WTC11 (cell line): ENCODE measurements at regions not wholly inside any gene's neighbourhood (a gene's known extent, or its start where the extent isn't known, plus 50 kb on each side); places are given as distances from the start of the nearest gene placed in this dataset.

Source experiments
- ATAC-seq: fragments of 200-7000 bp; cut with Tn5 transposase; 2 replicates; pipeline ENCODE4 v1.10.0; 2021; ENCODE audit warnings: mild to moderate bottlenecking, moderate library complexity
- CTCF ChIA-PET: fragments of 300-600 bp; sonication (Branson Sonifier 250); formaldehyde crosslinking; loops from one replicate; lab custom pipeline; 2021; ENCODE audit warnings: antibody characterized with exemption; lab: Charles Lee
- POLR2A ChIA-PET: fragments of 350-600 bp; sonication (Branson Sonifier 250); formaldehyde crosslinking; loops from one replicate; lab custom pipeline; 2021; ENCODE audit warnings: antibody characterized with exemption; lab: Charles Lee
- DNase-seq: peaks from one replicate; pipeline ENCODE4 v3.0.0; 2021; ENCODE audit warnings: low spot score
- H3K27ac Mint-ChIP-seq: 2 replicates; pipeline ENCODE4 v1.8.0; 2021; ENCODE audit warnings: mixed read lengths
- H3K27me3 Mint-ChIP-seq: 2 replicates; pipeline ENCODE4 v1.8.0; 2021; ENCODE audit warnings: low read depth, mild to moderate bottlenecking, moderate library complexity, mixed read lengths
- H3K36me3 Mint-ChIP-seq: 2 replicates; pipeline ENCODE4 v1.8.0; 2021; ENCODE audit warnings: mixed read lengths
- H3K4me1 Mint-ChIP-seq: 2 replicates; pipeline ENCODE4 v1.8.0; 2022; ENCODE audit warnings: mixed read lengths
- H3K4me3 Mint-ChIP-seq: 2 replicates; pipeline ENCODE4 v1.8.0; 2021; ENCODE audit warnings: mild to moderate bottlenecking, moderate library complexity, mixed read lengths
- H3K9me3 Mint-ChIP-seq: 2 replicates; pipeline ENCODE4 v1.8.0; 2021; ENCODE audit warnings: mixed read lengths
- ARID4B ChIP-seq: sonication (generic); formaldehyde crosslinking; IDR thresholded peaks from 2 replicates; pipeline ENCODE4 v1.8.0; 2023; ENCODE audit warnings: missing genetic modification reagents, mild to moderate bottlenecking, borderline replicate concordance
- ATF1 ChIP-seq: sonication (generic); formaldehyde crosslinking; IDR thresholded peaks from 2 replicates; pipeline ENCODE4 v1.8.1; 2023; ENCODE audit warnings: mild to moderate bottlenecking, moderate library complexity, missing genetic modification reagents
- ATF2 ChIP-seq: sonication (generic); formaldehyde crosslinking; IDR thresholded peaks from 2 replicates; pipeline ENCODE4 v1.8.1; 2022; ENCODE audit warnings: low read depth, missing genetic modification reagents, borderline replicate concordance
- ATF6 ChIP-seq: sonication (generic); formaldehyde crosslinking; IDR thresholded peaks from 2 replicates; pipeline ENCODE4 v1.8.1; 2023; ENCODE audit warnings: mild to moderate bottlenecking, missing genetic modification reagents
- CBFB ChIP-seq: sonication (generic); formaldehyde crosslinking; IDR thresholded peaks from 2 replicates; pipeline ENCODE4 v1.8.1; 2022; ENCODE audit warnings: mild to moderate bottlenecking, low read depth, missing genetic modification reagents
- CDX4 ChIP-seq: fragments of 250-450 bp; sonication (Bioruptor Pico); IDR thresholded peaks from 2 replicates; pipeline ENCODE4 v1.9.0; 2021; ENCODE audit warnings: moderate library complexity, mild to moderate bottlenecking, inconsistent platforms, borderline replicate concordance
- CTCF ChIP-seq: fragments of 200-600 bp; IDR thresholded peaks from 2 replicates; pipeline ENCODE4 v1.8.0; 2022; ENCODE audit warnings: antibody characterized with exemption
- EMX1 ChIP-seq: fragments of 250-450 bp; sonication (Bioruptor Pico); IDR thresholded peaks from 2 replicates; pipeline ENCODE4 v1.8.0; 2021; ENCODE audit warnings: mild to moderate bottlenecking
- ETV6 ChIP-seq: sonication (generic); formaldehyde crosslinking; IDR thresholded peaks from 2 replicates; pipeline ENCODE4 v1.8.1; 2022; ENCODE audit warnings: mild to moderate bottlenecking, missing genetic modification reagents
- FOXK1 ChIP-seq: sonication (generic); formaldehyde crosslinking; IDR thresholded peaks from 2 replicates; pipeline ENCODE4 v1.8.0; 2022; ENCODE audit warnings: mild to moderate bottlenecking, moderate library complexity, missing genetic modification reagents
- IRF1 ChIP-seq: sonication (generic); formaldehyde crosslinking; IDR thresholded peaks from 2 replicates; pipeline ENCODE4 v1.8.0; 2023; ENCODE audit warnings: missing genetic modification reagents
- JUN ChIP-seq: sonication (generic); formaldehyde crosslinking; IDR thresholded peaks from 2 replicates; pipeline ENCODE4 v1.8.0; 2023; ENCODE audit warnings: mild to moderate bottlenecking, missing genetic modification reagents
- NFYB ChIP-seq: sonication (generic); formaldehyde crosslinking; conservative IDR thresholded peaks from 2 replicates; pipeline ENCODE4 v1.8.0; 2022; ENCODE audit warnings: low read depth, missing genetic modification reagents
- NR1H2 ChIP-seq: sonication (generic); formaldehyde crosslinking; IDR thresholded peaks from 2 replicates; pipeline ENCODE4 v1.9.0; 2021; ENCODE audit warnings: mild to moderate bottlenecking, moderate library complexity, missing genetic modification reagents
- NR3C1 ChIP-seq: sonication (generic); formaldehyde crosslinking; conservative IDR thresholded peaks from 2 replicates; pipeline ENCODE4 v1.8.1; 2023; ENCODE audit warnings: low read depth, mild to moderate bottlenecking, missing genetic modification reagents
- RORB ChIP-seq: fragments of 250-450 bp; sonication (Bioruptor Pico); IDR thresholded peaks from 2 replicates; pipeline ENCODE4 v1.9.0; 2021; ENCODE audit warnings: mild to moderate bottlenecking
- SOX15 ChIP-seq: fragments of 250-450 bp; sonication (Bioruptor Pico); IDR thresholded peaks from 2 replicates; pipeline ENCODE4 v1.9.0; 2021; ENCODE audit warnings: mild to moderate bottlenecking
- TCF7 ChIP-seq: sonication (generic); formaldehyde crosslinking; IDR thresholded peaks from 2 replicates; pipeline ENCODE4 v1.8.0; 2022; ENCODE audit warnings: mild to moderate bottlenecking, low read depth, missing genetic modification reagents, moderate library complexity
- TEAD4 ChIP-seq: sonication (generic); formaldehyde crosslinking; IDR thresholded peaks from 2 replicates; pipeline ENCODE4 v1.8.0; 2022; ENCODE audit warnings: mild to moderate bottlenecking, missing genetic modification reagents
- TP53 ChIP-seq: sonication (generic); formaldehyde crosslinking; IDR thresholded peaks from 2 replicates; pipeline ENCODE4 v1.8.1; 2023; ENCODE audit warnings: mild to moderate bottlenecking, missing genetic modification reagents
- USF1 ChIP-seq: sonication (generic); formaldehyde crosslinking; IDR thresholded peaks from 2 replicates; pipeline ENCODE4 v1.8.0; 2022; ENCODE audit warnings: mild to moderate bottlenecking, missing genetic modification reagents
- ZNF121 ChIP-seq: sonication (generic); formaldehyde crosslinking; IDR thresholded peaks from 2 replicates; pipeline ENCODE4 v1.8.0; 2023; ENCODE audit warnings: missing genetic modification reagents
- ZNF317 ChIP-seq: sonication (generic); formaldehyde crosslinking; IDR thresholded peaks from 2 replicates; pipeline ENCODE4 v1.8.1; 2023; ENCODE audit warnings: low read depth, mild to moderate bottlenecking, moderate library complexity, missing genetic modification reagents, borderline replicate concordance
- ZNF512 ChIP-seq: sonication (generic); formaldehyde crosslinking; IDR thresholded peaks from 2 replicates; pipeline ENCODE4 v1.8.1; 2022; ENCODE audit warnings: missing genetic modification reagents, borderline replicate concordance
- ZNF671 ChIP-seq: fragments of 250-450 bp; sonication (Bioruptor Pico); IDR thresholded peaks from 2 replicates; pipeline ENCODE4 v1.8.0; 2021; ENCODE audit warnings: mild to moderate bottlenecking

- TF ChIP-seq ARID4B (CRISPR knock-in tag) (no peak), ZNF317 (CRISPR knock-in tag) (no peak), ZNF671 (no peak), TP53 (CRISPR knock-in tag) (no peak), NR3C1 (CRISPR knock-in tag) (no peak), ZNF512 (CRISPR knock-in tag) (no peak), RORB (CRISPR knock-in tag) (no peak)
Measured at GRCh38 chr11:80515097-80515496, 1074.3 kb upstream of the TENM4 start (continued).

- Mint-ChIP-seq H3K4me1 (no peaks in the 10 kb centered on the region), H3K4me3 (no peak overlapping the region), H3K9me3 (peaks cover 25% of the 10 kb centered on the region), H3K27me3 (no peaks in the 10 kb centered on the region), H3K36me3 (peaks cover 14% of the 10 kb centered on the region), H3K27ac (no peak overlapping the region)
- POLR2A ChIA-PET = no interaction called here
- no peak for DNase-seq
- CTCF ChIA-PET = no interaction called here
- no peak for ATAC-seq
- no peak for TF ChIP-seq NR1H2 (CRISPR knock-in tag)
- TF ChIP-seq ATF6 (CRISPR knock-in tag) = no peak
- TF ChIP-seq ETV6 (CRISPR knock-in tag) = no peak
- no peak for TF ChIP-seq JUN (CRISPR knock-in tag)
- no peak for TF ChIP-seq RORB (CRISPR knock-in tag)
- TF ChIP-seq NFYB (CRISPR knock-in tag) = no peak
- no peak for TF ChIP-seq TEAD4 (CRISPR knock-in tag)
- no peak for TF ChIP-seq IRF1
- no peak for TF ChIP-seq CBFB (CRISPR knock-in tag)
- TF ChIP-seq FOXK1 = no peak
- no peak for TF ChIP-seq CTCF
- no peak for TF ChIP-seq CDX4 (CRISPR knock-in tag)
- TF ChIP-seq EMX1 = no peak
- no peak for TF ChIP-seq SOX15 (CRISPR knock-in tag)
- no peak for TF ChIP-seq ZNF121
- TF ChIP-seq ATF2 (CRISPR knock-in tag) = no peak
- TF ChIP-seq TCF7 (CRISPR knock-in tag) = no peak
- TF ChIP-seq USF1 (CRISPR knock-in tag) = no peak
- TF ChIP-seq ATF1 = no peak
Measured at GRCh38 chr11:80512491-80512890, 1071.7 kb upstream of the TENM4 start.
